Non-pigmented ciliary epithelial cell (primary cell): ENCODE measurements at regions not wholly inside any gene's neighbourhood (a gene's known extent, or its start where the extent isn't known, plus 50 kb on each side); places are given as distances from the start of the nearest gene placed in this dataset.
A peak's percentile ranks its signal among the peaks of the same experiment; 100 is the strongest.
"Not testable (repeated sequence)": the region's sequence is repeated elsewhere in the genome, so short reads cannot be mapped to it uniquely, and the experiment has no call there.

ENCODE experiments used
- DNase-seq: peaks from one replicate; pipeline ENCODE4 v3.0.0-alpha.2; 2010; ENCODE audit warnings: low read depth

DNA sequence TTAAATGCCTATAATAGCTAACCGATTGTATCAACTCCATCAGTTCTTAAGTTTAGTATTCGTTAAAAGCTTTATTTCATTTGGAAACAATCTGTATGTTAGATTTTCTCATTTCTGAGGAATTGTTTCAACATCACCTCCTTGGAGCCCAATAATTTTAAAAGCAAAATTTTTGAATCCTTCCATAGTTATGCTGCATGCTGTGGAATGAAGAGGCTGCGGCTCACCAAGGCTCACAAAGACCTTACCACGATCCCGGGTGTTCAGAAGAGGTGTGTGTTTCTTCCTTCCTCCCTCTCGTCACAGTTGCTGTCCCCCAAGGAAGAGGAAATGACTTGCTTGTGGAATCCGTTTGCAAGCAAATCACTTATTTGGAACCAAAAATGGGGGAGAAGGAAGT, 143.8 kb downstream of the FGF1 start:
- DNase-seq: no peak

DNA sequence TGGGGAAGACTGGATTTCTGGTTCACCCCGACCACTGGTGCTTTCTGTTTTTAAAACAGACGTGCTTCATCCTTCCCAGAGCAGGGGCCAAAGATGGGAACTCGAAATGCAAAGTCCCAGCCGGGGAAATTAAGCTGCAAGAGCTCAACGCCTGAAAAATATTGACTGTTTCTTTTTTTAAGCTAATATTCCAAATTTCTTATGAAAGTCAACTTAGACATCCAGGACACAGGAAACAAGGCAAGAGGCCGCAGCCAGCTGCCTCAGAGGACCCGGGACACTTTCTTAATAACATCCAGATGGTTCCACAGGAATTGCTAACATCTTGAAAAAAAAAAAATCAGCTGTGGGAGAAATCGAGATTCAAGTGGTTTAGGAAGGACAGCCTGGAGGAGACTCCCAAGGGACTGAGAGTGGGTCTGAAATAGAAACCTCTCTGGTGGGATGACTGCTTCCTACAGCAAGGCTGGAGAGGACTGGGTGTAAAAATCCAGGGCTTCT, 144.9 kb downstream of the FGF1 start:
- no peak for DNase-seq

DNA sequence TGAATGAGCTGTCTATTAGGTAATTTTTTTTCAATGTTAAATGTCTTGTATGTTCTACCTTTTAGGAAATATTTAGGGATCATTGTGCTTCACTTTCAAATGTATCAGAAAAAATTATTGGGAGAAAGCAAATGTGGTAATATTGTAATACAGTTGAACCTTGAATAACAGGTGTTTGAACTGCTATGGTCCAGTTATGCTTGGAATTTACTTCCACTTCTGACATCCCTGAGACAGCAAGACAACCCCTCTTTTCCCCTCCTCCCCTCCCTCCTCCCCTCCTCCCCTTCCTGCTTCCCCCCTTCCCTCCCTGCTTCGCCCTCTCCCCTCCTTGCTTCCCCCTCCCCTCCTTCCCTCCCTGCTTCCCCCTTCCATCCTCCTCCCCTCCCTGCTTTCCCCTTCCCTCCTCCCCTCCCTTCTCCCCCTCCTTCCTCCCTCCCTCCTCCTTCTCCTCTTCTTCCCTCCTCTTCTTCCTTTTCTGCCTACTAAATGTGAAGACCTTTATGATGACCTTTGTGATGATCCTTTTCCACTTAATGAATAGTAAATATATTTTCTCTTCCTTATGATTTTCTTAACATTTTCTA, 146.6 kb downstream of the FGF1 start:
- no peak for DNase-seq

DNA sequence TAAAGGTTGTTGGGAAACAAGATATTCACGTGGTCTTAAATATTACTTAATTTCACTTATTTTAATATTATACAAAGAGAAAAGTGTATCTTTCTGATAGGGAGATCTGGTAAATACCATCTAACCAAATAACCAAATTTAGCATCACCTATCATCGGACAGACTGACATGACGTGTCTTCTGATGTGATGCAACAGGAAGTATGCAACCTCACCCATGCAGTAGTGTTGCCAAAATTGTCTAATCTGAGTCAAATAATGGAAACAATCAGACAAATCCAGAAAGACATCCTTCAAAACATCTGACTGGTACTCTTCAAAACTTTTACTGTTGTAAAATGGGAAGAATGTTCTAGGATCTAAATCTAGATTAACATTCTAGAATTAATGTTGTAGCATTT, 148.0 kb downstream of the FGF1 start:
- no peak for DNase-seq

DNA sequence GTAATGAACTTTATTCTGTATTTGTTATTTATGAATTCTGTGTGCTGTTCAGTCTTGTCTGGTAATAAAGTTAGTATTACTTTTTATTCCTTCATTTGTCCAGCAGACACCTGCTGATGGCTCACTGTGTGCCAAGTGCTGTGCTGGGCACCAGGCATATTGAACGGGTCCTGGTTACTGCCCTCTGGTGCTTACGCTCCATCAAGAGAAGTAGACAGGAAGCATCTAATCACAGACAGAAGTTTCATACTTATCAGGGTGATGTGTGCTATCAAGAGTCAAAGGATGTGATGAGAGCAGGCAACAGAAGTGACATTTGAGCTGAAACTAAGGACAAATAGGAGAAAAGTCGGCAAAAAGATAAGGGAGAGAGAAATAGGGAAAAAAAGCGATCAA, 153.1 kb downstream of the FGF1 start:
- DNase-seq: no peak

DNA sequence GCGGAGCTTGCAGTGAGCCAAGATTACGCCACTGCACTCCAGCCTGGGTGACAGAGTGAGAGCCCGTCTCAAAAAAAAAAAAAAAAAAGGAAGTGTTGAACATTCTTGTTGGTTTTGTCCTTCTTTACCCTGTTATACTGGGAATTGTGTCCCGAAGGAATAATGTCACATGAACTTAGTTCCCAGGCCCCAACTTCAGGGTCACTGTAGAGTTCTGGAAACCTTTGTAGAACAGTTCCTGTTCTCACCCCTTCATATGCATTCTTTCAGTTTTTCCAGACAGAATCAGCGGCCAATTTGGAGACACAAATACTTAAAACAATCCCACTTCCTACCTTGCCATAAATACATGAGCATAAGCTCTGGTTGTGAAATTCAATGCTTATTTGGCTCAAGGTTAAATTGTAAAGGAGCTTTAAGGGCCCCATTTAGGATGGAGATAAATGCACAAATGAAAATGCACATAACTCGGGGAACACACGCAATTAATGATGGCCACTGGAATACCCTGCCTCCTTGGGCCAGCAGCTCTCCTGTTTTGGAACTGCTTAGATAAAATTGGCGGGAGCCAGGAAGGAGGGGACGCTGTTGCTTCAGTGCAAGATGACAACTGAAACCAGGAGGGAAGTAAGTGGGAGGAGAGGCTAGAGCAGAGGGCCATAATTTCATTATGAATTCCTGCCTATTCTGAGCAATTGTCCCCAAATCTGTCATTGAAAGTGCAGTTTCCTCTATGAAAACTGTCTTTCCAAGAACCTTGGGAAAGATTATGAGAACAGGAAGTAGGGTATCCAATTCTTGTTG, 153.7 kb downstream of the FGF1 start:
- no peak for DNase-seq

DNA sequence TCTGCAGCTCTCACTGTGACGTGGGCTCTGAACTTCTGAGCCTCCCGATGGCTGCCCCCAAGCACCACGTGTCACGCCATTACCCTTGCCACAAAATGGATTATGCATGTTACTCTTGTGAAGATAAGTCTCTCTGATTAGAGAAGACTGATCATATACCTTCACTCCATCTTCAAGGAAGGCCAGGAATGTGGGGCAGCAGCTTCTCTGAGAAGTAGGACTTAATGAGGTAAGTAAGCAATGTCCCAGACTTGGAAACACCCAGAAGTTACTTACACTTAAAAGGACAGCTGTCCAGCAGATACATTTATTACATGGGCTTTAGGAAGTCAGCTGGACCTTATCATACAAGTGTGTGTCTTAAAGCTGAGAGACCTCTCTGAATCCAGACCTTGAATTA, 155.0 kb downstream of the FGF1 start:
- no peak for DNase-seq

DNA sequence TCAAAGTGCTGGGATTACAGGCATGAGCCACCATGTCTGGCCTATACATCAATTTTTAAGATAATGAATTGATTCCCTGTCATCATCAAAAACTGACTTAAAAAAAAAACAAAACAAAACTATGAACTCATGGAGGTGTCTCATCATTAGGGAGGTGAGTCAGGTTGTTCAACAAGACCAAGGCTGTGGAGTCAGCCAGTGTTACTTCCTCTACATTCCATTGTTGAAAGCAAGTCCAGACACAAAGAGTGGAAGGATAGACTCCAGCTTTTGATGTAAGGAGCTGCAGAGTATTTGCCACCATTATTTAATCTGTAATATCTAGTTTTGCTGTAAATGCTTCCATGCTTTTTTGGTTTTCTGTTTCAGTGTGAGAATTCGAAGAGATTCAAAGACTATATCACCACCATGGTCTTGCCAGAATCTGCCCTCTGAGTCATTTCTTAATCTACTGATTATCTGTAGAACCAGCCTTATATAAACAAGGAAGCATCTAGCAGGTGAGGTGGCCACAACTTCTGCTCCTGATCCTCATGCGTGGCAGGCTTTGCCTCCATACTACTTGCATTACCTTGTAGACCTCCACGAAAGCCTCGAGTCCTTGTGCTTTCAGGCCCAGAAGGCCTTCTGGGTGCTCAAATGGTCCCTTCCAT, 156.1 kb downstream of the FGF1 start:
- DNase-seq: peak; percentile 65

DNA sequence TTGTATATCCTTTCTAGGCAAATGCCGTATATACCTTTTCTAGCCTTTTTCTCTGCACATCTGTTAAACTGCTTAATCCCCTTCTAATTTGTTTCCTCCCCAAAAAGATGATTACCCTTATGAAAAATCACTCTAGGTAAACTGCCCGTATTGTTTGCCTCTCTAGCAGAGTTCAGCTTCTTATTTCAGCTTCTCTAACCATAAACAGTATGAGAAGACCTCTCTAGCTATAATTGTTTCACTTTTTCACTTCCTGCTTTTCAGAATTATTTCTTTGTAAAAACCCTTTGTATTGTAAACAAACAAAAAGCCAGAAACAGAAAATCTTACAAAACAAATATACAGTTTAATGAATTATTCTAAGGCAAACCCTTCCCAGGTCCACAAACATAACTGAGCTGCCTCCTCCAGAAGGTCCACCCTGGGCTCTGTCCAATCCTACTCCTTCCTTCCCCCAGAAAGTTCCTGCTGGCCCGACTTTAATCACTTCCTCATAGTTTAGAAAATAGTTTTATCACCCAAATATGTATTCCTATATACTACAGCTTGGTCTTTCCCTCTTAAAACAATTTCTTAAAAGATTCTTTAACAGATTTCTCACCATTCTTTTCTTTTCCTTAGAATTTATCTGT, 158.1 kb downstream of the FGF1 start:
- no peak for DNase-seq

DNA sequence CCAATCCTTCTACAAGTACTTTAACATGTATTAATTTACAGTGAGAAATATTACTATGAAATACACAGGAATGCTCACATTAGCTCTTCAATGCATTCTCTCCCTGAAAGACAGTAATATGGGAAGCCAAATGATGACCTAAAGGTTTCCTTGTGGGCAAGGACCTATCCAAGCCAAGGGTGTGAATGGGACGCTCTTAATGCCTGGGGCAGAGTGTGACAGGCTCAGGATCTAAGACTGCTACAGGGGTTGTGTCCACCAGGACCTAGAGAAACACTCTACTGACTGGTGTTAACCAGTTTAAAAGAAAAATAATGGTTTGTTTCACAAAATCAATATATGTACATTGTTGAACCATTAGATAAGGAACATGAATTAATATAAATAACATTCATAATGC, 158.7 kb downstream of the FGF1 start:
- DNase-seq: no peak

DNA sequence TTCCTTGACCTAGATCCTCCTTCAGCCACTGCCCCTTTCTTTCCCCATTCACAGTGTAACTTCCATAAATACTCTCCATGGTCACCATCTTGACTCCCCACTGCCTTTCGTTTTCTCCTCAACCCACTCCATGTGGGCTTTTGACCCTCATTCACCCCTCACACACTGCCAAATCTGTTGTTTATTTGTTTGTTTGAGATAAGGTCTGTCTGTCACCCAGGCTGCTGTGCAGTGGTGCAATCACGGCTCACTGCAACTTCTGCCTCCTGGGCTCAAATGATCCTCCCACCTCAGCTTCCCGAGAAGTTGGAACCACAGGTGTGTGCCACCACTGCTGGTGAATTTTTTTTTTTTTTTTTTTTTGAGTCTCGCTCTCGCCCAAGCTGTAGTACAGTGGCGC, 162.9 kb downstream of the FGF1 start:
- DNase-seq: no peak

DNA sequence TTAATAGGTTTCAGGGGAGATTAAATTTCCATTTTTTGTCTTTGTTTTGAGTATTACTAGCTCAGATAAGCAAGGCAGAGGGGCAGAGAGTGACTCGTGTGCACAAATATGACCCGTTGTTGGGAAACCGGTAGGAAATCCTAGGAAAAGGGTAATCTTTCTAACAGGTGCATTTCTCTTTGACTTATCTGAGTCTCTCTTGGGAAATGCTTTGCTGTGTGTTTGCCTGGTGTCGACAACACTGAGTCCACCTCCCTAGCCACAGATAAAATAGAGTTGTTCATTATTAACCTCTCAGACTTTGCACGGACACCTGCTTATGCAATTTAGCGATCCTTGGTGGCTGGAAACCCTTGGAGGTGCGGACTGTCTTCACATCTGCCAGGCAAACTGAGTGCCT, 164.2 kb downstream of the FGF1 start:
- no peak for DNase-seq

DNA sequence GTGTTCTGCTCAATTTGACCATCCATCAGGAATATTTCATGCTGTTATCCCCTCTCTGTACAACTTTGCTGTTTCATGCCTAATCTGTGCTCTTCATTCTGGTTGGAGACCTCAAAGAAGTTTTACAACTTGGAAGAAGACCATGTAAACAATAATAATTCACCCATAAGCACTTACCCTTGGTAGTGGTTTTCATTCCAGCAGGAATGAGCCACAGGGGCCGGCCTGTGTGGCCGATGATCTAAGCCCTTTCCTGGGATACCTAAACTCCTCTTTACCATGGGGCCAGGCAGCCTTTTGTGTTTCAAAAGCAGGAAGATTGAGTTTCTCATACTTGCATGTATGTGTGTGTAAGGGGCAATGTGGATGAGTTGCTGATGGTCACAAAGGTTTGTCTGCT, 165.0 kb downstream of the FGF1 start:
- no peak for DNase-seq

DNA sequence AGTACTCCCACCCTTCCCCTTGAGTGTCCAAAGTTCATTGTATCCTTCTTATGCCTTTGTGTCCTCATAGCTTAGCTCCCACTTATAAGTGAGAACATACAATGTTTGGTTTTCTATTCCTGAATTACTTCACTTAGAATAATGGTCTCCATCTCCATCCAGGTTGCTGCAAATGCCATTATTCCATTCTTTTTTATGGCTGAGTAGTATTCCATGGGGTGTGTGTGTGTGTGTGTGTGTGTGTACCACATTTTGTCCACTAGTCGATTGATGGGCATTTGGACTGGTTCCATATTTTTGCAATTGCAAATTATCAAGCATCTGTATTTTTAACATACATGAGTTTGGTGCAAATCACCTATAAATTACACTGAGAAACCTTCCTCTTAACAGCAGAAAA, 166.0 kb downstream of the FGF1 start:
- not testable (repeated sequence) for DNase-seq

DNA sequence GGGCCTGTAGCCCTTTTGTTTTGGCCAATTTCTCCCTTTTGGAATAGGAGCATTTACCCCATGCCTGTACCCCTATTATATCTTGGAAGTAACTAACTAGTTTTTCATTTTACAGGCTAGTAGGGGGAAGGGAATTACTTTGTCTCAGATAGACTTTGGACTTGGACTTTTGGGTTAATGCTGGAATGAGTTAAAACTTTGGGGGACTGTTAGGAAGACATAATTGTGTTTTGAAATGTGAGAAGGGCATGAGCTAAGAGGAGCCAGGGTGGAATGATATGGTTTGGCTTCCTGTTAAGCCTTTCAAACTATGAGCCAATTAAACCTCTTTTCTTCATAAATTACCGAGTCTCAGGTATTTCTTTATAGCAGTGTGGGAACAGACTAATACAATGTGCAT, 168.1 kb downstream of the FGF1 start:
- DNase-seq: no peak

DNA sequence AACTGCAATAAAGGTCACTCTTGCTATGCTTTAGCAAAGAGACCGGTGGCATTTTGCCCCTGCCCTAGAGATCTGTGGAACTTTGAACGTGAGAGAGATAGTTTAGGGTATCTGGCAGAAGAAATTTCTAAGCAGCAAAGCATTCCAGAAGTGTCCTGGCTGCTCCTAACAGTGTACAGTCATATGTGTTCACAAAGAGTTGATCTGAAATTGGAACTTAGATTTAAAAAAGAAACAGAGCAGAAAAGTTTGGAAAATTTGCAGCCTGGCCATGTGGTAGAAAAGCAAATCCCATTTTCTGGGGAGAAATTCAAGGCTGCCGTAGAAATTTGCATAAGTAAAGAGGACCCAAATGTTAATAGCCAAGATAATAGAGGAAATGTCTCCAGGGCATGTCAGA, 169.2 kb downstream of the FGF1 start:
- no peak for DNase-seq

DNA sequence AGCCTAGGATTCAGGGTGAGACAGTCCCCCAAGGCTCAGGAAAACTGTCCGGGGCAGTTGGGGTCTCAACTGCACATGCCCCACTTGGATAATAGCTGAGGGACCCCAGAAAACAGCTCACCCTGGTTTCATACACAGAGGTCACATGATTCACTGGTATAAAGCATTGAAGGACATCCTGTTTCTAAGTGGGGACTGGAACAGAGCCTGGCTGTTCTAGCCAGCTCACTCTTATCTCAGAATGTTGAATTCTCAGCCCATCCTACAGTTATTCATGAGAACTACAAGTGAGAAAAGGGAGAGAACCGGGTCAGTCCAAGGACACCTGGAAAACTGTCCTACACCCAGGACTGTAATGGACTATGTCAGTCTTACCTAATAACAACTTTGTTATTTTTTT, 170.9 kb downstream of the FGF1 start:
- DNase-seq: no peak

DNA sequence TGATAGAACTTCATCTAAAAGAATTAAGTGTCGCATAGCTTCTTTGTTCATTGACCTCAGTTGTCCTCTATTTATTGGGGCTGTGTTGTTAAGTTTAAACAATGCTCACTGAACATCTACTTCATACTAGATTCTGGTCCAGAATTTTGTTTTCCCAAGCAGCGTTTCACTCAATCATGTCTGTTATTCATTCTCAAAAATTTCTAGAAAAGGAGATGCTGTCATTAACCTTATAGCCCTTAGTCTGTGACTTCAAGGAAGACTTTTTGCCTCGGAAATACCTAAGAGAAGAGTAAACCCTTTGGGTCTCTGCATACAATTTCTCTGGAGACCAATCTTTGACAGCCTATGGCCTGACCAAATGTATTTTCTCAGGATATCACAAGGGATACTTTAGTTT, 171.7 kb downstream of the FGF1 start:
- no peak for DNase-seq

DNA sequence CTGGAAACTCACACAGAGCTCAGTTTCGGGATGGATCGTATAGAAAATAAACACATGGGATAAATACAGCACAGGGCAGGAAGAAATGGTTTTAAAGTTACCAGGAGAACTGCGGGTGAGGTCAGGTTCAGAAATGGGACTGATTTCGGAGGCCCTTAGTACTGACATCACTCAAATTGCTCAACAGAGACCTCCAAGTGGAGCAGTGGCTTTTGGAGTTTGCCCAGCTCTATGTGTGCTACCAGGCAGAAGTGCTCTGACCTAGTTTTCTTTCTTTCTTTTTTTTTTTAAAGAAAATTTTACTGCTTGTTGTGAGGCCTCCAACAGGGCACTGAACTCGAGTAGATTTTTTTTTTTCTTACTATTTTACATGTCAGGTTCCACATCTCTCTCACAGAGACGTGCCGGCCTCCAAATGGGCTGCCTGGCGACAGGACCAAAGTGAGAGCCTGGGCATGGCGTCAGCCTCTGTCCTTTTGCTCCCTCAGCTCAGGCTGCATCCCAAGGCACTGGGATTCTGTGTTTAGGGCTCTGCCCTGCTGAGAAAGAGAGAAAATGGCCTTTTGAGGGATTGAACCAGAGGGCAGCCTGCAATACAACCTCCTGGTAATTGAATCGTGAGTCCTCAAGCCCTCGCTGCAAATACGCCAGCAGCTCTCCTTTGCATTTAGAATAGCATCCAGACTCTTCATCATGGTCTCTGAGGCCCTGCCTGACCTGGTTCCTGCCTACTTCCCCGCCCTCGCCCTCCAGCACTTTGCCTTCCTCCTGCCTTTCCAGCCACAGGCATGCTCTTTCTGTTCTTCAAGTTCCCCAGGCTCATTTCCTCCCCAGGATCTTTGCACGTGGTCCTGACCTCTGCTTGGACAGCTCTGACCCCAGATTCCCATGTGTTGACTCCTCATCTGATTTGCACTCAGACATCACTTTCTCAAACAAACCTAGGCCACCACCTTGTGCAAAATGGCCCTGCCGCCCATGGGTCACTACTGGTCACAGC, 173.5 kb downstream of the FGF1 start:
- DNase-seq: no peak

DNA sequence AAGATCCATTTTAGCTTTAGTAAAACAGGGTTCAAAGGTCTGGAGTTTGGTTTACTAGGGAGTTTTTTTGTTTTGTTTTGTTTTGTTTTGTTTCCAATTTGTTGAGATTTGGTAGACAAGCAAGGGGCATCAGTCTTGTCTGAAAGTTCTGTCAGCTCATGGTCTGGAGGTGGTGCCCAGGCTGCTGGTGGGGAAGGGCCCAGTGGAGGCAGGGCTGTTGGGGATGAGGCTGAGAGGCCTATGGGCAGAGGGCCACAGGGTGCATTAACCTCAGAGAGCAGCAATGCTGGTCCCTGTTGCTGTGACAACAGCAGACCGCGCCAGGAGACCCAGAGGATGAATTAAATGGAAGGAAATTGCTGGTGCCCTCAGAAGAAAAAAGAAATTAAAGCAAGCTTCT, 174.5 kb downstream of the FGF1 start:
- no peak for DNase-seq

DNA sequence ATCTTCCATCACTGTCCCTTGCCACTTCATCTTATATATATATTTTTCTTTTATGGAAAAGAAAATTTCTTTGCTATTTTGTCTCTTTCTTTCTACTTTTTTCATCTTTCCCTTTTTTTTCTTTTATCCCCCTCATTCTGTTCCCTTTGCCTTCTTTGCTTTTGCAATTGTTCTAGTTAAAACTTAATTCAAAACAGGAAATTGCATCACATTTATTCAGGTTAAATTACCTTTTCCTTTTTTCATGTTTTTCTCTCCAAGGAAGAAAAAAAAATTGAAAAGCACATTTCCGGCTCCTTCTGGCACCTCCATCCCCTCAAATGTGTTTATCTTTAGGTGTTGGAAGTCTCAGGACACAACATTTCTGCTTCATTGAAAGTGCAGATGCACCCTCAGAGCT, 176.9 kb downstream of the FGF1 start:
- DNase-seq: no peak

DNA sequence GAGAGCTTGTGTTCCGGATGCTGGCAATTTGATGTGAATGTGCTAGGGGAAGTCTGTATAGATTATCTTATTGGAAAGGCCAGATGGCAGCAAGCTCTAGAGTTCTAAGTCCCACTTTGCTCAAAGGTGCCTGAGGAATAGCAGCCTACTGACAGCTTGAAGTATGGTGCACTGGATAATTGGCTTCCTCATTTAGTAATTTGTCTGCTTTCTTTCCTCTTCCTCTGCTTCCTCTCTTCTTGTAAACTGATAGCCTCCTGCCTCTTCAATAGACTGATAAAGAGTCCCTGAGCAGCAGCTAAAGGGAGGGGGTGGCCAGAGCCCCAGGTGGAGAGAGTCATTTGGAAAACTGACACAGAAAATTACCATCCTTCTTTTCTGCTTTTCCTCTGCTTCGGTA, 177.3 kb downstream of the FGF1 start:
- DNase-seq: no peak
